HG03457 (cell line): ENCODE measurements at regions not wholly inside any gene's neighbourhood (a gene's known extent, or its start where the extent isn't known, plus 50 kb on each side); places are given as distances from the start of the nearest gene placed in this dataset.

ENCODE experiments used
- ATAC-seq: cut with Tn5 transposase; IDR thresholded peaks from one replicate; pipeline ENCODE4 v1.9.1; 2021; ENCODE audit warnings: moderate number of reproducible peaks; ENCODE audit not compliant: unreplicated experiment

- no peak for ATAC-seq
These were observed 591.9 kb downstream of the TECRL start for GRCh38 chr4:63817196-63817865.

- ATAC-seq, result no peak
These were observed 594.9 kb downstream of the TECRL start for GRCh38 chr4:63814171-63814964.

- ATAC-seq, result no peak
These were observed 610.1 kb downstream of the TECRL start for GRCh38 chr4:63799166-63799565.

- no peak for ATAC-seq
These were observed 613.9 kb downstream of the TECRL start for GRCh38 chr4:63795301-63795700.

GRCh38 chr4:63790377-63790776 is 618.9 kb downstream of the TECRL start:
- ATAC-seq, result no peak

- ATAC-seq, result no peak
These were observed 621.0 kb downstream of the TECRL start for GRCh38 chr4:63788271-63788670.

GRCh38 chr4:63787326-63787725 is 621.9 kb downstream of the TECRL start:
- no peak for ATAC-seq

GRCh38 chr4:63786171-63786570 is 623.1 kb downstream of the TECRL start:
- ATAC-seq, result no peak

GRCh38 chr4:63784822-63785221 is 624.4 kb downstream of the TECRL start:
- no peak for ATAC-seq

- no peak for ATAC-seq
These were observed 631.6 kb downstream of the TECRL start for GRCh38 chr4:63777601-63778000.

- ATAC-seq, result no peak
These were observed 644.9 kb downstream of the TECRL start for GRCh38 chr4:63764400-63764799.

GRCh38 chr4:63757929-63758328 is 651.3 kb downstream of the TECRL start:
- no peak for ATAC-seq

- ATAC-seq, result no peak
These were observed 666.4 kb downstream of the TECRL start for GRCh38 chr4:63742882-63743281.

GRCh38 chr4:63729519-63729918 is 679.7 kb downstream of the TECRL start:
- ATAC-seq, result no peak

GRCh38 chr4:63728480-63729177 is 680.6 kb downstream of the TECRL start:
- ATAC-seq, result no peak

GRCh38 chr4:63717384-63717783 is 691.9 kb downstream of the TECRL start:
- ATAC-seq, result no peak

- no peak for ATAC-seq
These were observed 700.6 kb downstream of the TECRL start for GRCh38 chr4:63708661-63709060.

GRCh38 chr4:63700569-63700968 is 708.7 kb downstream of the TECRL start:
- no peak for ATAC-seq

- no peak for ATAC-seq
These were observed 715.9 kb downstream of the TECRL start for GRCh38 chr4:63693321-63693720.

GRCh38 chr4:63678358-63678931 is 730.8 kb downstream of the TECRL start:
- no peak for ATAC-seq

- no peak for ATAC-seq
These were observed 738.5 kb downstream of the TECRL start for GRCh38 chr4:63670735-63671134.

- no peak for ATAC-seq
These were observed 745.4 kb downstream of the TECRL start for GRCh38 chr4:63663870-63664269.
